HG02870 (cell line): ENCODE measurements at regions not wholly inside any gene's neighbourhood (a gene's known extent, or its start where the extent isn't known, plus 50 kb on each side); places are given as distances from the start of the nearest gene placed in this dataset.
"Not testable (repeated sequence)": the region's sequence is repeated elsewhere in the genome, so short reads cannot be mapped to it uniquely, and the experiment has no call there.

Experiments used
- ATAC-seq: cut with Tn5 transposase; IDR thresholded peaks from one replicate; pipeline ENCODE4 v1.9.1; 2021; ENCODE audit warnings: mild to moderate bottlenecking, moderate library complexity; ENCODE audit not compliant: unreplicated experiment

DNA sequence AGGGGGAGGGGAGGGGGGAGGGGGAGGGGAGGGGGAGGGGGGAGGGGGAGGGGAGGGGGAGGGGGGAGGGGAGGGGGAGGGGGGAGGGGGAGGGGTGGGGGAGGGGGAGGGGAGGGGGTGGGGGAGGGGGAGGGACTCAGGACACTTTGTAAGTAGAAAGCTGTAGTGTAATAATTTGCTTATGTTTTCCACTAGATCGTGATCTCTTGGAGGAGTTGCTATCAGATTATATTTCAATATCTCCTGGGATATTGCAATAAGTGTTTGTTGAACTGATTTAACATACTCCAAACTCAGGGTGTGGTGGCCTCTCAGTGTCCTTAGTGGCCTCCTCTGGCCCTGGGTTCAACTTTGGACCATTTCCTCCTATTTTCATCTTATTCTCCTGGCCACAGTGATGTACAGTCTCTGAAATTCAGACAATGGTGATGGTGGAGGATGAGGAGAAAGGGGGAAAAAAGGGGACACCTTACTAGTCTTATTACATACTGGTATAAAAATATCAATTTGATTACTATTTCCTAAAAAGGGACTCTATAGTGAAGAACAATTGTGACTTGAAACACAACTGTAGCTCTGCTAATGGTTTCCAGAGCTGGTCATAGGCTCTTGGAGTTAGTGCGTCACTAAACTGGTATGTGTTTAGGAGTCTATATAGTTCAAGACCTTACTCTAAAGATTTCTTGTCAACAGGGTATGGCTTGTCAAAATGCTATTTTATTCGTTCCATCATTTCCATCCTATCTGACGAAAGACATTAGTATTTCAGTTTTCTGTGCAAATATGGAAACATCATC is 89.6 kb downstream of the DDX1 start:
- ATAC-seq: no peak

DNA sequence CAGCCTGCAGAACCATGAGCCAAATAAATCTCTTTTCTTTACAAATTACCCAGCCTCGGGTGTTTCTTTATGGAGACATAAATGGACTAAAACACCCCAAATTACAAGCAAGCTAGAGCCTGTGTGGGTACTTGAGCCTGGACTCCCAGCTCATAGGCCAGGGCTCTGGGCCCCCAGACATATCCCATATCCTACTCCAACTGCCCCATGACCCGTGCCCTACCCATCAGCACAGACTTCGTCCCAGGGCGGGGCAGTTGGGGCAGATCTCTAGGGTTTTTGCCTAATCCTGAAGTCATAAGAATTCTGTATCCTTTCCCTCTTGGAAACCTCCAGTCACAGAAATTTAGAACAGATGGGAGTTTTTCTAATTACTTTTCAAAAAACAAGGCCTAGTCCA is 90.7 kb downstream of the DDX1 start:
- ATAC-seq: no peak

DNA sequence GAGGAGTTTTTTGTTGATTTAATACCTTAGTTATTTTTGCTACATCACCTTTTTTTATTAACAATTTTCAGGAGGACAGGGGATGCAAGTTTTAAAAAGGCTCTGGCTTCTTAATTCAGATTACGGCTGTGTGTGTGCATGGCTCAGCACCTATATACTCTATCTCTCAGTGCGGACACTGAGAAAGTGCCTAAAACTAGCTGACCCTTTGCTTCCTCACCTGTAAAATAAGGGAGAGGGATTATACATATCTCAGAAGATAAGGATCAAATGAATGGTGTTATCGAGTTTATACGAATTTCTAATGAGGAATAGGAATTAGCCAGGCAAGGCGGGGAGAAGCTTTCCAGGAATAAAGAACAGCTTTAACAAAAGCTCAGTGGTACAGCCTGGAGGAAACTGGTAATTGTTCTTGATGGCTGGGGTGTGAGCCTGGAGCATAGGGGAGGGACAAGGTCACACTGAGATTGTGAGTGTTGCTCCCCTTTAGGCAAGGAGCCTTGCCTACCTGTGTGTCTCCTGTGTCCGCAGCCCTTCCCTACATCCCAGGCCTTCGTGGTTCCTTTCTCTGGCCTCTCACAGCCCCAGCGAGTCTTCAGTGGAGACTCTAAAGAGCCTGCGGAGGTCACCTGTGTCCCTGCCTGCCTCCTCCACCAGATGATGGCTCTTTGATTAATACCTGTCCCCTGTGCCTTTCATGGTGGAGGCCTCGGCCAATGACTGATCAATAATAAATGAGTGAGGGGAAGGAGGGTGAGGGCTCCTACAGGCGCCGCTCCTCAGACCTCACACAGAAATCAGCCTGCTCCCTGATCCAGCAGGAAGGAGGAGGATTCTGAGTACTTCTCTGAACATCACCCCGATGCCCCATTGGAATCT is 92.7 kb downstream of the DDX1 start:
- no peak for ATAC-seq

DNA sequence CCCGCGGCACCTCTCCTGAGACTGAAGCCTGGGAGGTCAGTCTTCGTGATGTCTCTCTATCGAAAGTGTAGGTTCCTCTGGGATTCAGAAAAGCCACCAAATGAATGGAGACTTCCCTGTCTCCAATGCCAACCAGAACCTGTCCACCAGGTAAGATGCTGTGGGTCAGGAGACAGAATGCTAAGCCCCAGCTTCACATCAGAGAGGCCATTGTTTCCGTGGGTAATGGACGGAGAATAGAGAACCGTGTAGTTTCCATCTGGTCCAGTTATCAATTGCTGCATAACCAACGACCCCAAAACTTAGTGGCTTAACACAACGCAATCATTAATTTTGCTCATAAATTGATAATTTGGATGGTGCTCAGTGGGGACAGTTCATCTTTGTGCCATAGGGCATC is 93.5 kb downstream of the DDX1 start:
- ATAC-seq: no peak

DNA sequence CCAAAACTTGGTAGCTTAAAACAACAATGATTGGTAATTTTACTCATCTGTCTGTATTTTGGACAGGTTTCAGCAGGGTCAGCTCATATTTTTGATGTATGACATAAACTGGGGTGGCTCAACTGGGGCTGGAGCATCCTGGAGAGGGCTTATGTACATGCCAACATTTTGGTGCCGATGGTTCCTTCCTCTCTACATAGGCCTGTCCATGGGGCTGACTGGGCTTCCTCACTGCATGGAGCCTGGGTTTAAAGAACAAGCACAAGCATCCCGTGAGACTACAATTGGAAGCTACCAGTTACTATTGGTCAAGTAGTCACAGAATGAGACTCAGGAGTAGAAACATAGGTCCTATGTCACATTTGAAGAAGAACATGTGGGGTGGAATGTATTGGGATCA is 95.0 kb downstream of the DDX1 start:
- no peak for ATAC-seq

DNA sequence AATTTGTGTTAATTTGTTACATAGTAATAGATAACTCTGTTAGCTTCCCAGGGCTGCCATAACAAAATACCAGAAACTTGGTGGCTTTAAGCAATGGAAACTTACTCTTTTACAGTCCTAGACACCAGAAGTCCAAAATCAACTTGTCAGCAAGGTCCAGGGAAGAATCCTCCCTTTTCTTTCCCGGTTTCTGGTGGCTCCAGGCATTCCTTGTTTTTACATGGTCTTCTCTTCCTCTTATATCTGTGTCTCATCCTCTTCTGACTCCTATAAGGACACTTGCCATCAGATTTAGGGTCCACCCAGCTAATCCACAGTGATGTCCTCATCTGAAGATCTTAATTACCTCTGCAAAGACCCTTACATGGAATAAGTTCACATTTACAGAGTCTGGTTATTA is 95.6 kb downstream of the DDX1 start:
- no peak for ATAC-seq

DNA sequence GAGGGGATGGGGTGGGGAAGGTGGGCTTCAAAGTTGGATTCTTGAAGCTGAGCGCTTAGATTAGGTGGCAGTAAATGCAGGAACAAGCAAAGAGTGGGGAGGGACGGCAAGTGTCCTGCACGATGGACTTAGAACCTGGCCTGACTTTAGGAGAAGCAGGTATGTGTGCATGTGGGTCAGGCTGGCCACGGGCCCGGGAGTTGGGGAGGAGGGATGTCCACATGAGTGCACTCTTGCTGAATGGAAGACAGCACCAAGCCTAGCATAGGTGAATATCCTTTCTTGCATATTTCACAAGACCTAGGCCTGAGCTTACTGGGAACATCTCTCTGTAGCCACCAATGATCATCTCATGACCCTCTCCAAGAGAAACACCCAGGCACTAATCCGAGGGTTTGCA is 96.1 kb downstream of the DDX1 start:
- ATAC-seq: no peak

DNA sequence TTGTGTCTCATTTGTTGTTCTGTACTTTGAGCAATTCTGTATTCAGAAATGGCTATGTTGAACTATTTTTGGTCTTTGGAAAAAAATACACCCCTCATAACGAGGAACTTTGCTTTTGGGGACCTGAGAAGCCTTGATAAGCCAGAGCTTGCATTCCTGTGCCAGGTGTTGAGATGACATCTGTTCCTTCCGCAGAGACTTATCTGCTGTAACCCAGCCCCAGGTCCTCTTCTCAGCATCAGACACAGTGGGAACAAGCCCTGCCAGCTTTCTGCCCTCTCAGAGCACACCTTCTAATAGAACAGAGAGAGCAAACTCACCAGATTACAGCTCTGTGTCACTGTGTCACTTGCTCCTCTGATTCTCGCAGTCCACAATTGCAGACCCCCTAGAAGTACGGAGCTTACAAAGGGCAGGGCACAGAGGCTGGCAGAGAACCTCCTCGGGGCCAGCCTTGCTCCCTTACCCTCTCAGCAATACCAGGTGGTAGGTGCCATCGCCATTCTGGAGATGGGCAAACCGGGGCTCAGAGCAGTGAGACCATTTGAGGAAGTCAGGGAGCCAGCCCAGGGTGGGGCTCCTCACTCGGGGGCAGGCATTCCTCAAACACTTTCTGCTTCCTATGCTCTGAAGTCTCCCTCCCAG is 97.4 kb downstream of the DDX1 start:
- no peak for ATAC-seq

DNA sequence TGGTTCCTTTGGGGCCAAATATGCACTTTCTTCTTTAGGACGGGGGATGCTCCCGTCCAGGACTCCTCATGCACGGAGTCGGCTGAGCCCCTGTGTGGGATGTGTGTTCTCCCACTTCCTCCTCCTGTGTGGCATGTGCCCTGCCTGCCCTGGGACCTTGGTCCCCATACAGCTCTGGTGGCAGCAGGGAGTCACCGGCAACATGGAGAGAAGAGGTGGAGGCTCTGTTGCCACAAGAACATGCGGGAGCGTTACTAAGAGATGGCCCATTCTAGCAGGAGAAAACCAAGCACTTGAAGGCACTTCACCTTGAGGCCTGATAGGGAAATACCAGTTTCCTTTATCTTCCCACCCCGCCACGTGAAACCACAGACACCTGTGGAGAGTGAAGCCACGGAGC is 98.0 kb downstream of the DDX1 start:
- no peak for ATAC-seq

DNA sequence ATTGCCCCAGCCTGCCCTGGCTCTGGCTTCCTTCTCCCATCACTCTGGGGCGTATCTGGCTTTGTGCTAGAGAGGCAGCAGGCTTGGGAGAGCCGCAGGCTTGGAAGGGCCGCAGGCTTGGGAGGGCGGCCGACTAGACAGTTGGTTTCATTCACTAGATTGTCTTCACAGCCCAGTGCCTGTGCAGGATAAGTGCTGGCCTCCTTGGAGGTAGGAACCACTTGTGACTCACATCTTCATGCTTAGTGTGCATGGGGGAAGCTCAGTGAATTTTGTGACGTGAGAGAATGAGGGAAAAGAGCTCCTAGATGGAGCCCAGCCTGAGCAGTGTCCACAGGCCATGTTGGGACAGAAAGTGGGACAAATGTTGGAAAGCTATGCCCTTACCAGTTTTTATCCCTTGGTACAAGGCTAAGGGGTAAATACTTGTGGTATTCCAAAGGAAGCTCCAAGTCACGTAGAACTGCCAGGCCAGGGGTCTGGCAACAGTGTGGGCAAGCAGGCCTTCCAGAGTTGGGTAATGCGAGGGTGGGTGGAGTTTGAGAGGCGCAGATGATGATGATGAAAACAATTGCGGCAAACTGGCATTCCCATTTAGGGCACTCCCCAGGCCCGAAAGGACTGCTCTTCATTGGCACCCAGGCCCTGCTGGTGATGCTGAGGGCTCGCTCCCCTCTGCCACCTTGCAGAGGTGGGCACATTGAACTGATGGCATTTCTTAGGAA is 100.1 kb downstream of the DDX1 start:
- ATAC-seq: no peak

DNA sequence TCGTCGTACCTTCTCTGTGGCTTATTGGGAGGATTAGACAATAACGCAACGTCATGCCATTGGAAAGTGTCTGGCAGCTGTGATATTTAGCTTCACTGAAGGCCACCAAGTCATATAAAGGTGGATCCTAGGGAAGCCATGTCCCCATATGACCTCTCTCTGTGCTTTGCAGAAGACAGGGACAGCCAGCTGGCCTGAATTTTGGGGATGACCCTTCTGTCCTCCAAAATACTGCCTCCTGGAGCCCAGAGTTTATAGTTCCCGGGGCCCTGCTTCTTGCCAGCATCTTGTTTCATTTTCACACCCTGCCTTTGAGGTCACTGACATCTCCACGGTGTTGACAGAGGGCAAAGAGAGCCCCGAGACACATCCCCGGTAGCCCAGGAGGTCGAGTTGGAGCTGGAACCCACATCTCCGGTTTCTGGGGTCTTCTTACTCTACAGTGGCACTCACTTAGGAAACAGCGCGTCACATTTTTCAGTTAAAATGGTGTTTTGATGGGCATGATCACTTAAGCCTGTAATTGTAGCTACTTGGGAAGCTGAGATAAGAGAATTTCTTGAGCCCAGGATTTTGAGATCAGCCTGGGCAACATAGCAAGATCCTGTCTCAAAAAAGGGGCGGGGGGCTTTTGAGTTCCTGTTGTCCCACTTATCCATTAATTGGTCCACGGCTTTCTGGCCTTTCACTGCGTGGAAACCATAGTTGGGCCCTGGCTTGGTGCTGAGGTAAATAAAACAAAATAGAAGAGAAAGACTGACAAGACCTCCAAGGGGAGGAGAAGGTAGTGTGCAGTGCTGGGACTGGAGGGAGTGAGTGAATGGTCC is 101.1 kb downstream of the DDX1 start:
- no peak for ATAC-seq

DNA sequence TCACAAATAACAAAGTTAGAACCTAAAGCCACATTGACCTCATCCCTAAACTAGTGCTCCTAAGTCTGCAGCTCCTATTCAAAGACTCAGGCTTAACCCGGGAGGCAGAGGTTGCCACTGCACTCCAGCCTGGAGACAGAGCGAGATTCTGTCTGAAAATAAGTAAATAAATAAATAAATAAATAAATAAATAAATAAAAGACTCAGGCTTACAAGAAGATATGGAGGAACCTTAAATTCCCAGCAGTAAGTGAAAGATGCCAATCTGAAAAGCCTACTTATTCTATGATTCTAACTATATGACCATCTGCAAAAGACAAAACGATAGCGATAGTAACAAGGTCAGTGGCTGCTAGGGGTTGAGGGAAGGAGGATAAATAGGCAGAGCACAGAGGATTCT is 101.7 kb downstream of the DDX1 start:
- no peak for ATAC-seq

DNA sequence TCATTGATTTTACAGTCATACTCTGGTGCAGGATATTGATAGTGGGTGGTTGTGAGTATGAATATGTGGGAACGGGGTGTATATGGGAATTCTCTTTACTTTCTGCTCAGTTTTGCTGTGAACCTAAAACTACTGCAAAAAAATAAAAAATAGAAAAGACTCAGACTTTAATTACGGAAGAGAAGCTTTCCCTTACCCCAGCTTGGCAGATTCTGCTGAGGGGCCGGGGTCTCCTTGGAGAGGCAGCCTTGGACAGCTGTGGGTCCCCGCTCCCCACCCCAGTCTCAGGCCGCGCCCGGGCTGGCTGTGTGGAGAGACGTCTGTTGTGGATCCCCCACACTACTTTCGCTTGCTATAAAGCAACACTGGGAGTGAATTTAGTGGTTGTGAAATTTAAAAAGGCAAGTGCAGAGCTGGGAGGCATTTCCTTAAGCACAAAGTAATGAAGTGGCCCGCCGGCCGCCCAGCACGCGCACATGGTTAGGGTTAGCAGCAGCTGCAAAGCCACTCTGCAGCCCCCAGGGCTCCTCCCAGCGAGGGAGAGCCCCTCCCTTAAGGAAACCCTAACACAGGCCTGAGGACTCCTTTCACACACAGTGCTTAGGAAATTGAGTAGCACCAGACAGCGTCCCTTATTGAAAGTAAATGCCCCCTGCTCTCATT is 102.4 kb downstream of the DDX1 start:
- no peak for ATAC-seq

DNA sequence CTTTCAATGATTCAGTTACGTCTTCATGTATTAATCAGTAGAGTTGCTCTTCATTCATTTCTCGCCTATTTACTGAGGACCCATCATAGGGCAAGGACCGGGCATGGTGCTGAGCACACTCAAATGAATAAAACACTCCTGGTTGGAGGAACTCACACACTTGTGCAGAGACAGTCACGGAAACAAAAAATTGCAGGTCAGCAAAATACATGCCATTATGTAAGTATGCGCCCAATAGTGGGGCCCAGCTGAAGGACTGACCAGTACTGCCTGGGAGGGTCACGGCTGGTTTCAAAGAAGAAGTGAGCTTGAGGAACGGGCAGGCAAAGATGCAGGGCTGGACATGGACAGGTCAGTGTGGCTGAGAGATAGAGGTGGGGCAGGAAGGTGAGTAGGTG is 102.9 kb downstream of the DDX1 start:
- ATAC-seq: no peak

DNA sequence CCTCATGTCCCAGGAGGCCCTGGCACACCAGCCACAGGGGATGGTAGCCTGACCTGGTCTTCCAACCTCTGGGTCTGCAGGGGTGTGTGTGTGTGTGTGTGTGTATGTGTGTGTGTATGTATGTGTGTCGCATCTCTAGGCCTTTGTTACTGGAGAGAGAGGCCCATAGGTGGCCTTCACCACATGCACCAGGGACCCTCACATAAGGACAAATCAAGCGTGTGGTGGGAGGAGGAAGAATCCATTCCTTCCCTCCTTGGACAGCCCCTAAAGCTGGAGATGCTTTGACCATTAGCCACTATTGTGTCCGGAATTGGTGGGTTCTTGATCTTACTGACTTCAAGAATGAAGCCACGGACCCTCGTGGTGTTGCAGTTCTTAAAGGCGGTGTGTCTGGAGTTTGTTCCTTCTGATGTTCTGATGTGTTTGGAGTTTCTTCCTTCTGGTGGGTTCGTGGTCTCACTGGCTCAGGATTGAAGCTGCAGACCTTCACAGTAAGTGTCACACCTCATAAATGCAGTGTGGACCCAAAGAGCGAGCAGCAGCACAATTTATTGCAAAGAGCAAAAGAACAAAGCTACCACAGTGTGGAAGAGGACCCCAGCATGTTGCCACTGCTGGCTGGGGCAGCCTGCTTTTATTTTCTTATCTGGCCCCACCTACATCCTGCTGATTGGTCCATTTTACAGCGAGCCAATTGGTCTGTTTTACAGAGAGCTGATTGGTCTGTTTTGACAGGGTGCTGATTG is 104.1 kb downstream of the DDX1 start:
- no peak for ATAC-seq

DNA sequence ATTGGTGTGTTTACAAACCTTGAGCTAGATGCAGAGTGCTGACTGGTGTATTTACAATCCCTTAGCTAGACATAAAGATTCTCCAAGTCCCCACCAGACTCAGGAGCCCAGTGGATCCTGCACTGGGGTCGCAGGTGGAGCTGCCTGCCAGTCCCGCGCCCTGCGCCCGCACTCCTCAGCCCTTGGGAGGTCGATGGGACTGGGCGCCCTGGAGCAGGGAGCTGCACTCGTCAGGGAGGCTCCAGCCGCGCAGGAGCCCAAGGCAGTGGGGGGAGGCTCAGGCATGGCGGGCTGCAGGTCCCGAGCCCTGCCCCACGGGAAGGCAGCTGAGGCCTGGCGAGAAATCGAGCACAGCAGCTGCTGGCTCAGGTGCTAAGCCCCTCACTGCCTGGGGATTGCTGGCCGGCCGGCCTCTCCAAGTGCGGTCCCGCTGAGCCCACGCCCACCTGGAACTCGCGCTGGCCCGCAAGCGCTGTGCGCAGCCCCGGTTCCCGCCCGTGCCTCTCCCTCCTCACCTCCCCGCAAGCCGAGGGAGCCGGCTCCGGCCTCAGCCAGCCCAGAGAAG is 105.0 kb downstream of the DDX1 start:
- not testable (repeated sequence) for ATAC-seq

DNA sequence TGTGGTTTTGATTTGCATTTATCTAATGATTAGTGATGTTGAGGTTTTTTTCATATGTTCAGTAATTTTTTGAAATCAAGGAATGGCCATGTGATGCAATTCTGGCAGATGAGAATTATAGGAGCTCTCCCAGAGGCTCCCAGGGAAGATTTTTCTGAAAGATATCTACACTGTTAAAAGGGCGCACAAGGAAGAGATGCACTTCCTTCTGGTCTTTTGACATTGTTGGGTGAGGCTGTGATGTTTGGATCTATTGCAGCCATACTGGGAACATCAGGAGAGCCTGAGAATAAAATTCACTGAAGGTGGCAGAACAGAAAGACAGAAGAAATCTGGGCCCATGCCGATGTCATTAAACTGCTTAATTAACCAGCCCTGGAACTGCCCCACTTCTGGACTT is 108.5 kb downstream of the DDX1 start:
- ATAC-seq: no peak

DNA sequence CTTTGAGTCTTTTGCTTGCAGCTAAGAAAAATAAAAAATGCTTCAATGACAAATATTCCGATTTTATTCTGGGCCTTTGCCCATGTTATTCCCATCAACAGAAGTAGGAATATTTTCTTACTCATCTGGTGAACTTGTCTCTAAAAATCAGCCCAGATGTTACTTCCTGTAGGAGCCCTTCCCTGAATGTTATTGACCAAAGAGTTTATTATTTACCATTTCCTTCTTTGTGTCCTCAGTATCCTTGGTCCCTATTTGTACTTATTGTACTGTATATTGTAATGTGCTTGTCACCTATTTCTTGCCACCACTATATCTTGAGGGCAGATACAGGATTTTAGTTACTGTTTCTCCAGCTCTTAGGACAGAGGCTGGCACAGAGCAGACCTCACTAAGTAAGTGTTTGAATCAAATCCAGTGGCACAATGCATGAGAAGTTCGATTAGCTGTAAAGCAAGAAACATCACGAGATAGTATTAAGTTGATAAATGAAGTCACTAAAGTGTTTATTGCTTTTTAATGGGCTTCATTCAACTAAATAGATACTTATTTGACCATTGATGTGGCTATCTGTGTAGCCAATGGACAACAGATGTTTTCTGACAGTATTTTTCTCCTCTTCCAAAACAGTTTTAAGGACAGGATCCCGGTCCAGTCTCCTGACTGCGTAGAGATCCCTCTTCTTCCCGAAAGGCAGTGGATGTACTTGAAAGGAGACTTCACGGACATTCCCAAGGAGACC is 109.1 kb downstream of the DDX1 start:
- ATAC-seq: no peak
